DOHH2 (cell line): ENCODE measurements at regions not wholly inside any gene's neighbourhood (a gene's known extent, or its start where the extent isn't known, plus 50 kb on each side); places are given as distances from the start of the nearest gene placed in this dataset.

Experiments
- H3F3A ChIP-seq: fragments of 200-600 bp; sonication (generic), shearing (Covaris generic); 2 replicates; pipeline ENCODE4 v1.6.0; 2016; ENCODE audit warnings: antibody characterized with exemption, mild to moderate bottlenecking; ENCODE audit not compliant: control insufficient read depth, insufficient read depth
- H3K27ac ChIP-seq: fragments of 200-600 bp; sonication (generic); 2 replicates; pipeline ENCODE4 v1.5.1; 2014; ENCODE audit warnings: low read depth, mild to moderate bottlenecking, low read length, moderate library complexity
- H3K27me3 ChIP-seq: fragments of 200-600 bp; sonication (generic); 2 replicates; pipeline ENCODE4 v1.6.1; 2014; ENCODE audit warnings: mild to moderate bottlenecking, low read length, mixed read lengths; ENCODE audit not compliant: control insufficient read depth
- H3K36me3 ChIP-seq: fragments of 200-600 bp; sonication (generic); 2 replicates; pipeline ENCODE4 v1.6.1; 2014; ENCODE audit warnings: mild to moderate bottlenecking, low read length, moderate library complexity, mixed read lengths; ENCODE audit not compliant: control insufficient read depth
- H3K4me1 ChIP-seq: fragments of 200-600 bp; sonication (generic); 2 replicates; pipeline ENCODE4 v1.6.1; 2014; ENCODE audit warnings: mild to moderate bottlenecking, low read length, mixed read lengths; ENCODE audit not compliant: control insufficient read depth
- H3K4me2 ChIP-seq: fragments of 200-600 bp; sonication (generic); 2 replicates; pipeline ENCODE4 v1.6.0; 2014; ENCODE audit warnings: mild to moderate bottlenecking, low read length, moderate library complexity
- H3K4me3 ChIP-seq: fragments of 200-600 bp; sonication (generic); 2 replicates; pipeline ENCODE4 v1.5.1; 2014; ENCODE audit warnings: mild to moderate bottlenecking, low read length, mixed read lengths
- H3K79me2 ChIP-seq: fragments of 200-600 bp; sonication (generic); 2 replicates; pipeline ENCODE4 v1.6.1; 2014; ENCODE audit warnings: mild to moderate bottlenecking, low read length, mixed read lengths; ENCODE audit not compliant: control insufficient read depth
- H3K9me2 ChIP-seq: fragments of 200-600 bp; sonication (generic); replicated peaks from 2 replicates; pipeline ENCODE4 v1.6.1; 2014; ENCODE audit warnings: mild to moderate bottlenecking, low read length, mixed read lengths; ENCODE audit not compliant: control insufficient read depth
- H3K9me3 ChIP-seq: fragments of 200-600 bp; sonication (generic); 2 replicates; pipeline ENCODE4 v1.6.1; 2014; ENCODE audit warnings: antibody characterized with exemption, low read length, mixed read lengths; ENCODE audit not compliant: control insufficient read depth, insufficient read depth
- H4K20me1 ChIP-seq: fragments of 200-600 bp; sonication (generic); 2 replicates; pipeline ENCODE4 v1.6.0; 2014; ENCODE audit warnings: low read depth, mild to moderate bottlenecking, antibody characterized with exemption, low read length, moderate library complexity; ENCODE audit not compliant: control insufficient read depth, insufficient read depth
- EZH2phosphoT487 ChIP-seq: fragments of 200-600 bp; sonication (generic); IDR thresholded peaks from 2 replicates; pipeline ENCODE4 v1.6.1; 2017; ENCODE audit warnings: borderline replicate concordance, mild to moderate bottlenecking, antibody characterized with exemption, low read length, moderate library complexity, mixed read lengths
- TF ChIP-seq, protein P1 (sequence below): fragments of 200-600 bp; sonication (generic); IDR thresholded peaks from one replicate; pipeline ENCODE4 v1.5.1; 2014; ENCODE audit warnings: antibody characterized with exemption, mild to moderate bottlenecking, low read depth, low read length; ENCODE audit not compliant: poor library complexity, severe bottlenecking

GRCh38 chr18:72122103-72122502 is 422.0 kb downstream of the CBLN2 start:
- Histone ChIP-seq H3K27ac (no peak overlapping the region), H3K79me2 (no peaks in the 10 kb centered on the region), H3K27me3 (no peaks in the 10 kb centered on the region), H3K36me3 (no peaks in the 10 kb centered on the region), H3K4me2 (no peak overlapping the region), H4K20me1 (no peaks in the 10 kb centered on the region), H3K9me2 (no peaks in the 10 kb centered on the region), H3K4me1 (no peaks in the 10 kb centered on the region), H3K4me3 (no peak overlapping the region), H3K9me3 (no peaks in the 10 kb centered on the region), H3F3A (no peaks in the 10 kb centered on the region)
- TF ChIP-seq, protein P1, sequence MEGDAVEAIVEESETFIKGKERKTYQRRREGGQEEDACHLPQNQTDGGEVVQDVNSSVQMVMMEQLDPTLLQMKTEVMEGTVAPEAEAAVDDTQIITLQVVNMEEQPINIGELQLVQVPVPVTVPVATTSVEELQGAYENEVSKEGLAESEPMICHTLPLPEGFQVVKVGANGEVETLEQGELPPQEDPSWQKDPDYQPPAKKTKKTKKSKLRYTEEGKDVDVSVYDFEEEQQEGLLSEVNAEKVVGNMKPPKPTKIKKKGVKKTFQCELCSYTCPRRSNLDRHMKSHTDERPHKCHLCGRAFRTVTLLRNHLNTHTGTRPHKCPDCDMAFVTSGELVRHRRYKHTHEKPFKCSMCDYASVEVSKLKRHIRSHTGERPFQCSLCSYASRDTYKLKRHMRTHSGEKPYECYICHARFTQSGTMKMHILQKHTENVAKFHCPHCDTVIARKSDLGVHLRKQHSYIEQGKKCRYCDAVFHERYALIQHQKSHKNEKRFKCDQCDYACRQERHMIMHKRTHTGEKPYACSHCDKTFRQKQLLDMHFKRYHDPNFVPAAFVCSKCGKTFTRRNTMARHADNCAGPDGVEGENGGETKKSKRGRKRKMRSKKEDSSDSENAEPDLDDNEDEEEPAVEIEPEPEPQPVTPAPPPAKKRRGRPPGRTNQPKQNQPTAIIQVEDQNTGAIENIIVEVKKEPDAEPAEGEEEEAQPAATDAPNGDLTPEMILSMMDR, result no peak
- TF ChIP-seq EZH2phosphoT487, result no peak

- H3K4me2 ChIP-seq, result no peak overlapping the region
- no peaks in the 10 kb centered on the region for H4K20me1 ChIP-seq
- no peaks in the 10 kb centered on the region for H3F3A ChIP-seq
- no peaks in the 10 kb centered on the region for H3K27me3 ChIP-seq
- no peak for TF ChIP-seq EZH2phosphoT487
- TF ChIP-seq, protein P1, result no peak
- H3K4me1 ChIP-seq, result no peaks in the 10 kb centered on the region
- H3K79me2 ChIP-seq, result no peaks in the 10 kb centered on the region
- no peaks in the 10 kb centered on the region for H3K9me3 ChIP-seq
- no peak overlapping the region for H3K27ac ChIP-seq
- H3K36me3 ChIP-seq, result no peaks in the 10 kb centered on the region
- no peaks in the 10 kb centered on the region for H3K9me2 ChIP-seq
- H3K4me3 ChIP-seq, result no peak overlapping the region
Observed at GRCh38 chr18:72119082-72119481, 425.1 kb downstream of the CBLN2 start.

DNA sequence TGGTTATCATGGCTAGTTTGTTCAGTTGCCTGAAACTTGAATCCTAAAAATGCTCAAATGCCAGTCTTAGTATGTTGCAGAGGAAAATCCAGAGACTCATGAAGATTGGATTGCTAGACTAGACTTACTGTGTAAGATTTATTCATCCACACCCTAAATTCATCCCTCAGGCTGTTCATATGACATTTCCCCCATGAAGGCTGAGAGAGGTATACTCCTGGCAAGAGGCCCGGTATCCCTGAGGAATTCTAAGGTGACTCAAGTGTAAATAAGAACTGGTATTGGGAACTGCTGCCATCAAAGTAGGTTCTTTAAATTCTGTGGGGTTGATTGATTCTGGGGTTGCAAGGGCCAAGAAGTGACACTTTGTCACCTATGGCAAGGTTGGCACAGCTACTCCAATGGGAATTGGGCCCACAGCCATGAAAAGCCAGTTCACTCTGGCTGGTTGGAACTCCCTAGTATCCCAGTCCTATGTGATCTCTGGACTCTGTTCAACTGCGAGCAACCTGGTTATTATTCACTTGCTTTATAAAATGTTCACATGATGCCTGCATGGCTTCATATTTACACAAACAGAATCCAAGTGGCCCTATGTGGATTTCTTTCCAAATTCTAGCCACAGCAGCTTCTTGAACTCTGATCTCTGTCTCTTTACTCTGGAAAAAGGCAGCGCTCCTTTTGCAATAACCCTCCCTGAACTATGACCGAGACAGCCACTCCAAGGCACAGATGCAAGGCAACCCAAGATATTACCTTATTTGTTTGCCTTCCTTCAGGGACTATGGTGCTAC is 429.1 kb downstream of the CBLN2 start:
- H3K79me2 ChIP-seq, result no peaks in the 10 kb centered on the region
- no peaks in the 10 kb centered on the region for H3K36me3 ChIP-seq
- no peaks in the 10 kb centered on the region for H3F3A ChIP-seq
- TF ChIP-seq, protein P1, result no peak
- no peak for TF ChIP-seq EZH2phosphoT487
- H4K20me1 ChIP-seq, result no peaks in the 10 kb centered on the region
- no peaks in the 10 kb centered on the region for H3K9me2 ChIP-seq
- H3K4me3 ChIP-seq, result no peak overlapping the region
- H3K27ac ChIP-seq, result no peak overlapping the region
- no peak overlapping the region for H3K4me2 ChIP-seq
- no peaks in the 10 kb centered on the region for H3K9me3 ChIP-seq
- H3K27me3 ChIP-seq, result no peaks in the 10 kb centered on the region
- no peaks in the 10 kb centered on the region for H3K4me1 ChIP-seq
